WERI-Rb-1 (cell line): ENCODE measurements at regions not wholly inside any gene's neighbourhood (a gene's known extent, or its start where the extent isn't known, plus 50 kb on each side); places are given as distances from the start of the nearest gene placed in this dataset.
A peak's percentile ranks its signal among the peaks of the same experiment; 100 is the strongest.

Experiments used
- DNase-seq: peaks from one replicate; pipeline ENCODE4 v3.0.0-alpha.2; 2020
- H3K27ac ChIP-seq: fragments of 250-450 bp; sonication (Bioruptor Pico); 2 replicates; pipeline ENCODE4 v1.5.1; 2020; ENCODE audit warnings: mild to moderate bottlenecking, moderate library complexity
- H3K27me3 ChIP-seq: fragments of 250-450 bp; sonication (Bioruptor Pico); 2 replicates; pipeline ENCODE4 v1.5.1; 2021; ENCODE audit warnings: mild to moderate bottlenecking, low read depth, moderate library complexity; ENCODE audit not compliant: insufficient read depth, severe bottlenecking
- H3K36me3 ChIP-seq: fragments of 250-450 bp; sonication (Bioruptor Pico); 2 replicates; pipeline ENCODE4 v1.5.1; 2020; ENCODE audit warnings: mild to moderate bottlenecking, moderate library complexity
- H3K4me3 ChIP-seq: 2 replicates; pipeline ENCODE4 v1.5.1; 2011; ENCODE audit warnings: low read depth, mild to moderate bottlenecking, control low read depth, low read length
- H3K9me3 ChIP-seq: fragments of 250-450 bp; sonication (Bioruptor Pico); 2 replicates; pipeline ENCODE4 v1.5.1; 2021; ENCODE audit warnings: mild to moderate bottlenecking, moderate library complexity; ENCODE audit not compliant: severe bottlenecking
- CTCF ChIP-seq: IDR thresholded peaks from 2 replicates; pipeline ENCODE4 v1.5.1; 2011; ENCODE audit warnings: low read depth, mild to moderate bottlenecking, control low read depth, inconsistent platforms, low read length

GRCh38 chr4:151604238-151604637 lies 156.6 kb downstream of the GATB start:
- DNase-seq = no peak
- peak; percentile 44; the same call in 1 of the 2 replicates for TF ChIP-seq CTCF
- H3K9me3 ChIP-seq = no peaks in the 10 kb centered on the region
- H3K27me3 ChIP-seq = no peaks in the 10 kb centered on the region
- H3K36me3 ChIP-seq = no peaks in the 10 kb centered on the region
- H3K27ac ChIP-seq = no peak overlapping the region
- no peak overlapping the region for H3K4me3 ChIP-seq

- Histone ChIP-seq H3K27ac (no peak overlapping the region), H3K4me3 (no peak overlapping the region), H3K9me3 (no peaks in the 10 kb centered on the region), H3K36me3 (no peaks in the 10 kb centered on the region), H3K27me3 (no peaks in the 10 kb centered on the region)
- no peak for DNase-seq
- no peak for TF ChIP-seq CTCF
Measured at GRCh38 chr4:151605215-151605614, 155.6 kb downstream of the GATB start.

- H3K27ac ChIP-seq = no peak overlapping the region
- H3K36me3 ChIP-seq = no peaks in the 10 kb centered on the region
- H3K4me3 ChIP-seq = no peak overlapping the region
- no peaks in the 10 kb centered on the region for H3K9me3 ChIP-seq
- no peaks in the 10 kb centered on the region for H3K27me3 ChIP-seq
- no peak for DNase-seq
- TF ChIP-seq CTCF = no peak
Measured at GRCh38 chr4:151606061-151606460, 154.7 kb downstream of the GATB start.

GRCh38 chr4:151610229-151610628 lies 150.6 kb downstream of the GATB start:
- Histone ChIP-seq H3K4me3 (no peak overlapping the region), H3K36me3 (no peaks in the 10 kb centered on the region), H3K9me3 (no peaks in the 10 kb centered on the region), H3K27me3 (no peaks in the 10 kb centered on the region), H3K27ac (no peak overlapping the region)
- no peak for DNase-seq
- TF ChIP-seq CTCF = no peak

- Histone ChIP-seq H3K36me3 (no peaks in the 10 kb centered on the region), H3K27ac (no peak overlapping the region), H3K4me3 (no peak overlapping the region), H3K9me3 (no peaks in the 10 kb centered on the region), H3K27me3 (no peaks in the 10 kb centered on the region)
- no peak for DNase-seq
- TF ChIP-seq CTCF = no peak
Measured at GRCh38 chr4:151611960-151612359, 148.8 kb downstream of the GATB start.

- no peaks in the 10 kb centered on the region for H3K36me3 ChIP-seq
- DNase-seq = no peak
- H3K27ac ChIP-seq = no peak overlapping the region
- H3K9me3 ChIP-seq = no peaks in the 10 kb centered on the region
- H3K27me3 ChIP-seq = no peaks in the 10 kb centered on the region
- no peak overlapping the region for H3K4me3 ChIP-seq
- TF ChIP-seq CTCF = no peak
Measured at GRCh38 chr4:151613290-151613689, 147.5 kb downstream of the GATB start.
